SK-N-SH (cell line): ENCODE measurements at regions not wholly inside any gene's neighbourhood (a gene's known extent, or its start where the extent isn't known, plus 50 kb on each side); places are given as distances from the start of the nearest gene placed in this dataset.

Source experiments
- EP300 ChIP-seq, 2 experiments: IDR thresholded peaks; 2 replicates each; pipeline versions ENCODE4 v1.4.0 to v1.6.1; 2012; ENCODE audit warnings: borderline replicate concordance in 1 of 2, low read depth in 1 of 2, low read length in 1 of 2
- FOXM1 ChIP-seq: IDR thresholded peaks from 2 replicates; pipeline ENCODE4 v1.4.0; 2012; ENCODE audit warnings: low read depth, mild to moderate bottlenecking
- SMC3 ChIP-seq: IDR thresholded peaks from 2 replicates; pipeline ENCODE4 v1.6.1; 2012; ENCODE audit warnings: low read depth, low read length, improper control_type of control experiment
- TAF1 ChIP-seq: IDR thresholded peaks from 2 replicates; pipeline ENCODE4 v1.6.1; 2012; ENCODE audit warnings: low read depth, mild to moderate bottlenecking, low read length, moderate library complexity, borderline replicate concordance
- TF ChIP-seq, protein P1 (sequence below): fragments of 200-600 bp; sonication (generic); IDR thresholded peaks from 2 replicates; pipeline ENCODE4 v1.6.1; 2017; ENCODE audit warnings: antibody characterized with exemption, mild to moderate bottlenecking, moderate library complexity
- TF ChIP-seq, protein P2 (sequence below): IDR thresholded peaks from 2 replicates; pipeline ENCODE4; 2012

DNA sequence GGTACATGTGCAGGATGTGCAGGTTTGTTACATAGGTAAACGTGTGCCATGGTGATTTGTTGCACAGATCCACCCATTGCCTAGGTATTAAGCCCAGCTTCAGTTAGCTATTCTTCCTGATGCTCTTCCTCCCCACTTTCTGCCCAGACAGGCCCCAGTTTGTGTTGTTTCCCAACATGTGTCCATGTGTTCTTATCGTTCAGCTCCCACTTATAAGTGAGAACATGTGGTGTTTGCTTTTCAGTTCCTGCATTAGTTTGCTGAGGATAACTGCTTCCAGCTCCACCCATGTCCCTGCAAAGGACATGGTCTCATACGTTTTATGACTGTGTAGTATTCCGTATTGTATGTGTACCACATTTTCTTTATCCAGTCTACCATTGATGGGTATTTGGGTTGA, 251.7 kb upstream of the NOVA1 start:
- TF ChIP-seq, protein P1, sequence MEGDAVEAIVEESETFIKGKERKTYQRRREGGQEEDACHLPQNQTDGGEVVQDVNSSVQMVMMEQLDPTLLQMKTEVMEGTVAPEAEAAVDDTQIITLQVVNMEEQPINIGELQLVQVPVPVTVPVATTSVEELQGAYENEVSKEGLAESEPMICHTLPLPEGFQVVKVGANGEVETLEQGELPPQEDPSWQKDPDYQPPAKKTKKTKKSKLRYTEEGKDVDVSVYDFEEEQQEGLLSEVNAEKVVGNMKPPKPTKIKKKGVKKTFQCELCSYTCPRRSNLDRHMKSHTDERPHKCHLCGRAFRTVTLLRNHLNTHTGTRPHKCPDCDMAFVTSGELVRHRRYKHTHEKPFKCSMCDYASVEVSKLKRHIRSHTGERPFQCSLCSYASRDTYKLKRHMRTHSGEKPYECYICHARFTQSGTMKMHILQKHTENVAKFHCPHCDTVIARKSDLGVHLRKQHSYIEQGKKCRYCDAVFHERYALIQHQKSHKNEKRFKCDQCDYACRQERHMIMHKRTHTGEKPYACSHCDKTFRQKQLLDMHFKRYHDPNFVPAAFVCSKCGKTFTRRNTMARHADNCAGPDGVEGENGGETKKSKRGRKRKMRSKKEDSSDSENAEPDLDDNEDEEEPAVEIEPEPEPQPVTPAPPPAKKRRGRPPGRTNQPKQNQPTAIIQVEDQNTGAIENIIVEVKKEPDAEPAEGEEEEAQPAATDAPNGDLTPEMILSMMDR = no peak
- TF ChIP-seq EP300 (IDR thresholded peaks at IDR 0.05; ENCODE audit: borderline replicate concordance in 1 of 2, low read depth in 1 of 2, low read length in 1 of 2) (no peak), SMC3 (no peak), FOXM1 (no peak), TAF1 (no peak)
- TF ChIP-seq, protein P2, sequence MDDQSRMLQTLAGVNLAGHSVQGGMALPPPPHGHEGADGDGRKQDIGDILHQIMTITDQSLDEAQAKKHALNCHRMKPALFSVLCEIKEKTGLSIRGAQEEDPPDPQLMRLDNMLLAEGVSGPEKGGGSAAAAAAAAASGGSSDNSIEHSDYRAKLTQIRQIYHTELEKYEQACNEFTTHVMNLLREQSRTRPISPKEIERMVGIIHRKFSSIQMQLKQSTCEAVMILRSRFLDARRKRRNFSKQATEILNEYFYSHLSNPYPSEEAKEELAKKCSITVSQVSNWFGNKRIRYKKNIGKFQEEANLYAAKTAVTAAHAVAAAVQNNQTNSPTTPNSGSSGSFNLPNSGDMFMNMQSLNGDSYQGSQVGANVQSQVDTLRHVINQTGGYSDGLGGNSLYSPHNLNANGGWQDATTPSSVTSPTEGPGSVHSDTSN = no peak
